KBM-7 (cell line): ENCODE measurements at regions not wholly inside any gene's neighbourhood (a gene's known extent, or its start where the extent isn't known, plus 50 kb on each side); places are given as distances from the start of the nearest gene placed in this dataset.

Source experiments
- DNase-seq: peaks from one replicate; pipeline ENCODE4 v3.0.0-alpha.2; 2015
- in situ Hi-C: fragments of 300-500 bp; cut with MboI; formaldehyde crosslinking; loops from 2 replicates; pipeline ENCODE4 v1.14.3; 2020; ENCODE audit warnings: low sequenced_read_pairs, low pct_unique_long_range_greater_than_20kb, mixed read lengths

- in situ Hi-C loops: no loop called here
- DNase-seq: no peak
Observed at GRCh38 chr4:44961001-44961755, 234.8 kb upstream of the GNPDA2 start.

GRCh38 chr4:44931720-44932119 lies 205.4 kb upstream of the GNPDA2 start:
- in situ Hi-C loops: no loop called here
- no peak for DNase-seq

GRCh38 chr4:44928785-44929184 lies 202.4 kb upstream of the GNPDA2 start:
- in situ Hi-C loops: no loop called here
- DNase-seq: no peak

- DNase-seq: peak; percentile 20
Observed at GRCh38 chr4:44927399-44928380, 201.3 kb upstream of the GNPDA2 start.

GRCh38 chr4:44916411-44916810 lies 190.1 kb upstream of the GNPDA2 start:
- no peak for DNase-seq
- in situ Hi-C loops: no loop called here

More at GRCh38 chr4:44927399-44928380, 201.3 kb upstream of the GNPDA2 start:
- in situ Hi-C loops: no loop called here

GRCh38 chr4:44914748-44915147 lies 188.4 kb upstream of the GNPDA2 start:
- no peak for DNase-seq
- in situ Hi-C loops: no loop called here

GRCh38 chr4:44914223-44914622 lies 187.9 kb upstream of the GNPDA2 start:
- no peak for DNase-seq

GRCh38 chr4:44912980-44913379 lies 186.6 kb upstream of the GNPDA2 start:
- no peak for DNase-seq
- in situ Hi-C loops: no loop called here

More at GRCh38 chr4:44914223-44914622, 187.9 kb upstream of the GNPDA2 start:
- in situ Hi-C loops: no loop called here

- DNase-seq: no peak
- in situ Hi-C loops: no loop called here
Observed at GRCh38 chr4:44908565-44908964, 182.2 kb upstream of the GNPDA2 start.

GRCh38 chr4:44872246-44872645 lies 145.9 kb upstream of the GNPDA2 start:
- in situ Hi-C loops: no loop called here
- DNase-seq: no peak

- no peak for DNase-seq
- in situ Hi-C loops: no loop called here
Observed at GRCh38 chr4:44871133-44871532, 144.8 kb upstream of the GNPDA2 start.

- DNase-seq: no peak
- in situ Hi-C loops: no loop called here
Observed at GRCh38 chr4:44869985-44870384, 143.6 kb upstream of the GNPDA2 start.

- in situ Hi-C loops: no loop called here
- peak; percentile 6 for DNase-seq
Observed at GRCh38 chr4:44869222-44869882, 143.0 kb upstream of the GNPDA2 start.

- no peak for DNase-seq
- in situ Hi-C loops: no loop called here
Observed at GRCh38 chr4:44861756-44862155, 135.4 kb upstream of the GNPDA2 start.

- in situ Hi-C loops: no loop called here
- no peak for DNase-seq
Observed at GRCh38 chr4:44859477-44859876, 133.1 kb upstream of the GNPDA2 start.

- in situ Hi-C loops: no loop called here
- DNase-seq: no peak
Observed at GRCh38 chr4:44848466-44848865, 122.1 kb upstream of the GNPDA2 start.

GRCh38 chr4:44845993-44846392 lies 119.6 kb upstream of the GNPDA2 start:
- in situ Hi-C loops: no loop called here
- no peak for DNase-seq

- in situ Hi-C loops: no loop called here
- no peak for DNase-seq
Observed at GRCh38 chr4:44845309-44845708, 119.0 kb upstream of the GNPDA2 start.

GRCh38 chr4:44842531-44842930 lies 116.2 kb upstream of the GNPDA2 start:
- DNase-seq: peak; percentile 1
- in situ Hi-C loops: no loop called here

GRCh38 chr4:44817930-44818329 lies 91.6 kb upstream of the GNPDA2 start:
- in situ Hi-C loops: no loop called here
- no peak for DNase-seq
